ENCODE measurements at regions not wholly inside any gene's neighbourhood (a gene's known extent, or its start where the extent isn't known, plus 50 kb on each side); places are given as distances from the start of the nearest gene placed in this dataset.

- Histone ChIP-seq H3K36me3 (ENCODE audit: control insufficient read depth, insufficient read depth, low read length) (no peaks in the 10 kb centered on the region), H4K5ac (ENCODE audit: low read depth, low read length) (peak overlapping the region; percentile 61; the same call in 1 of the 2 replicates), H3K4me1 (ENCODE audit: control insufficient read depth, insufficient read depth, low read length) (peaks cover 10% of the 10 kb centered on the region; the same call in 1 of the 2 replicates), H3K4me3 (ENCODE audit: insufficient read depth, low read depth, low read length) (no peak overlapping the region), H3K14ac (replicated peaks; ENCODE audit: low read depth, low read length) (peak overlapping the region; percentile 46; the same call in 1 of the 2 replicates), H3K4ac (ENCODE audit: low read depth, low read length) (peak overlapping the region; percentile 54; the same call in 1 of the 2 replicates), H4K20me1 (ENCODE audit: insufficient read depth, low read length) (no peaks in the 10 kb centered on the region), H4K8ac (ENCODE audit: low read depth in 2 of 2, low read length in 2 of 2) (peak overlapping the region; percentile 49 to 62; a peak in 2 of 4 replicates), H3K4me2 (ENCODE audit: low read depth, low read length) (no peak overlapping the region), H2BK5ac (ENCODE audit: low read depth, low read length, poor library complexity, severe bottlenecking) (peak overlapping the region; percentile 84), H3K27ac (ENCODE audit: insufficient read depth, low read length) (peak overlapping the region; percentile 7; the same call in 1 of the 2 replicates), H3K9me1 (ENCODE audit: insufficient read depth, low read length) (0 out of 2 replicates have a peak, but pooled peaks cover 2% of the 10 kb centered on the region), H2AK9ac (replicated peaks; ENCODE audit: low read depth, low read length, poor library complexity) (no peak overlapping the region), H2BK20ac (ENCODE audit: low read depth, low read length) (peak overlapping the region; percentile 3; the same call in 1 of the 2 replicates), H3K79me1 (ENCODE audit: low read depth in 1 of 2, low read length in 2 of 2) (no peaks in the 10 kb centered on the region), H2BK15ac (ENCODE audit: low read depth, low read length) (peak overlapping the region; percentile 27; the same call in 2 of the 3 replicates), H3K56ac (ENCODE audit: extremely low read depth, insufficient read depth, low read length) (no peak overlapping the region), H3K9ac (ENCODE audit: low read depth, low read length) (no peak overlapping the region), H3K23ac (ENCODE audit: low read depth, low read length) (0 out of 2 replicates have a peak overlapping the region, but pooled peaks have one; percentile 5), H2AK5ac (ENCODE audit: low read depth, low read length) (0 out of 2 replicates have a peak overlapping the region, but pooled peaks have one; percentile 15), H2BK120ac (ENCODE audit: low read depth, low read length) (peak overlapping the region; percentile 62; the same call in 1 of the 2 replicates), H3K18ac (ENCODE audit: low read depth, low read length) (peak overlapping the region; percentile 83; the same call in 1 of the 2 replicates), H2AFZ (replicated peaks; ENCODE audit: low read length, poor library complexity) (peak overlapping the region; percentile 70), H3K27me3 (ENCODE audit: control insufficient read depth, insufficient read depth, low read length) (no peaks in the 10 kb centered on the region), H3K9me3 (ENCODE audit: control insufficient read depth, insufficient read depth, low read length) (no peaks in the 10 kb centered on the region), H4K91ac (ENCODE audit: insufficient read depth, low read depth, low read length) (peak overlapping the region; percentile 4; the same call in 1 of the 2 replicates)
- dilution Hi-C loops (cut with HindIII; ENCODE audit: low sequenced_read_pairs, unreplicated experiment) (no loop called here), in situ Hi-C loops (cut with MboI; ENCODE audit: low sequenced_read_pairs) (no loop called here), intact Hi-C loops (cut with micrococcal nuclease) (no loop called here)
- ChIA-PET CTCF (interaction anchor here (0.9 kb wide), 1 partner anchor 16 kb away, joined by 4 read pairs; no protein-coding TSS in a partner anchor), POLR2A (ENCODE audit: unreplicated experiment) (interaction anchor here (0.5 kb wide), 1 partner anchor 264 kb away, joined by 3 read pairs; no protein-coding TSS in a partner anchor)
- no TSS peak for BruUV-seq (replicated peaks)
- TF ChIP-seq MXI1 (IDR thresholded peaks at IDR 0.05; ENCODE audit: borderline replicate concordance, low read depth, low read length), result no peak
- no peak for TF ChIP-seq MAFK (IDR thresholded peaks at IDR 0.05; ENCODE audit: low read depth, low read length)
- TF ChIP-seq NFE2L2 (IDR thresholded peaks at IDR 0.05; ENCODE audit: low read depth, low read length), result no peak
- TF ChIP-seq BHLHE40 (IDR thresholded peaks at IDR 0.05; ENCODE audit: low read depth, low read length), result no peak
- TF ChIP-seq CTCF (conservative IDR thresholded peaks at IDR 0.05; ENCODE audit: low read depth, low read length), result no peak
- TF ChIP-seq USF2 (IDR thresholded peaks at IDR 0.05; ENCODE audit: low read depth, low read length), result no peak
- TF ChIP-seq POLR2A (IDR thresholded peaks at IDR 0.05; ENCODE audit: low read depth, low read length), result no peak
- no peak for TF ChIP-seq RCOR1 (IDR thresholded peaks at IDR 0.05; ENCODE audit: insufficient replicate concordance, low read length)
- TF ChIP-seq ELK1 (IDR thresholded peaks at IDR 0.05; ENCODE audit: borderline replicate concordance, low read depth, low read length), result no peak
- TF ChIP-seq CHD1 (IDR thresholded peaks at IDR 0.05; ENCODE audit: low read depth, low read length), result no peak
- WGBS, 2 experiments (ENCODE audit: extremely low coverage in 2 of 2, insufficient read length in 1 of 2), result no CpG with 5 or more reads among the region's 5 CpGs
- no peak for ATAC-seq (ENCODE audit: low read depth)
- DNase-seq, result peak; percentile 82
Observed at GRCh38 chr7:94060752-94061151, 56.6 kb upstream of the BET1 start.

All from IMR-90 (cell line).